DOHH2 (cell line): ENCODE measurements at regions not wholly inside any gene's neighbourhood (a gene's known extent, or its start where the extent isn't known, plus 50 kb on each side); places are given as distances from the start of the nearest gene placed in this dataset.

Source experiments
- H3F3A ChIP-seq: fragments of 200-600 bp; sonication (generic), shearing (Covaris generic); 2 replicates; pipeline ENCODE4 v1.6.0; 2016; ENCODE audit warnings: antibody characterized with exemption, mild to moderate bottlenecking; ENCODE audit not compliant: control insufficient read depth, insufficient read depth
- H3K27ac ChIP-seq: fragments of 200-600 bp; sonication (generic); 2 replicates; pipeline ENCODE4 v1.5.1; 2014; ENCODE audit warnings: low read depth, mild to moderate bottlenecking, low read length, moderate library complexity
- H3K27me3 ChIP-seq: fragments of 200-600 bp; sonication (generic); 2 replicates; pipeline ENCODE4 v1.6.1; 2014; ENCODE audit warnings: mild to moderate bottlenecking, low read length, mixed read lengths; ENCODE audit not compliant: control insufficient read depth
- H3K36me3 ChIP-seq: fragments of 200-600 bp; sonication (generic); 2 replicates; pipeline ENCODE4 v1.6.1; 2014; ENCODE audit warnings: mild to moderate bottlenecking, low read length, moderate library complexity, mixed read lengths; ENCODE audit not compliant: control insufficient read depth
- H3K4me1 ChIP-seq: fragments of 200-600 bp; sonication (generic); 2 replicates; pipeline ENCODE4 v1.6.1; 2014; ENCODE audit warnings: mild to moderate bottlenecking, low read length, mixed read lengths; ENCODE audit not compliant: control insufficient read depth
- H3K4me2 ChIP-seq: fragments of 200-600 bp; sonication (generic); 2 replicates; pipeline ENCODE4 v1.6.0; 2014; ENCODE audit warnings: mild to moderate bottlenecking, low read length, moderate library complexity
- H3K4me3 ChIP-seq: fragments of 200-600 bp; sonication (generic); 2 replicates; pipeline ENCODE4 v1.5.1; 2014; ENCODE audit warnings: mild to moderate bottlenecking, low read length, mixed read lengths
- H3K79me2 ChIP-seq: fragments of 200-600 bp; sonication (generic); 2 replicates; pipeline ENCODE4 v1.6.1; 2014; ENCODE audit warnings: mild to moderate bottlenecking, low read length, mixed read lengths; ENCODE audit not compliant: control insufficient read depth
- H3K9me2 ChIP-seq: fragments of 200-600 bp; sonication (generic); replicated peaks from 2 replicates; pipeline ENCODE4 v1.6.1; 2014; ENCODE audit warnings: mild to moderate bottlenecking, low read length, mixed read lengths; ENCODE audit not compliant: control insufficient read depth
- H3K9me3 ChIP-seq: fragments of 200-600 bp; sonication (generic); 2 replicates; pipeline ENCODE4 v1.6.1; 2014; ENCODE audit warnings: antibody characterized with exemption, low read length, mixed read lengths; ENCODE audit not compliant: control insufficient read depth, insufficient read depth
- H4K20me1 ChIP-seq: fragments of 200-600 bp; sonication (generic); 2 replicates; pipeline ENCODE4 v1.6.0; 2014; ENCODE audit warnings: low read depth, mild to moderate bottlenecking, antibody characterized with exemption, low read length, moderate library complexity; ENCODE audit not compliant: control insufficient read depth, insufficient read depth
- EZH2phosphoT487 ChIP-seq: fragments of 200-600 bp; sonication (generic); IDR thresholded peaks from 2 replicates; pipeline ENCODE4 v1.6.1; 2017; ENCODE audit warnings: borderline replicate concordance, mild to moderate bottlenecking, antibody characterized with exemption, low read length, moderate library complexity, mixed read lengths
- TF ChIP-seq, protein P1 (sequence below): fragments of 200-600 bp; sonication (generic); IDR thresholded peaks from one replicate; pipeline ENCODE4 v1.5.1; 2014; ENCODE audit warnings: antibody characterized with exemption, mild to moderate bottlenecking, low read depth, low read length; ENCODE audit not compliant: poor library complexity, severe bottlenecking

DNA sequence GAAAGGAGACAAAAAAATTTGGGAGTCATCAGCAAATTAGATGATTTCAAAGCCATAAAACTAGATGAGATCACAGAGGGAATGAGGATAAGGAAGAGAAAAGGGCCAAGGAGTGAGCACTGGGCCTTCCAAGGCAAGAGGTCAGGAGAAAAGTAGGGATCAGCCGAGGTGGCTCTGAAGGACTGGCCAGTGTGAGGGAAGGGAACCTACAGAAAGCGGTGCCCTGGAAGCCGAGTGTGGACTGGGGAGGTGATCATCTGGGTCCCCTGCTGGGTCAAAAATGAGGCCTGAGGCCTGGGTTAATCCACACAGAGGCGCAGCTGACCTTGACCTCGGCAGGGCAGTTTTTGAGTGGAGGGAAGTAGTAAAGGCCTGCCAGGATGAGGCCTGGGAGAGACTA is 133.8 kb downstream of the SMIM20 start:
- no peak overlapping the region for H3K27ac ChIP-seq
- no peaks in the 10 kb centered on the region for H3K9me3 ChIP-seq
- H3K4me2 ChIP-seq = no peak overlapping the region
- no peaks in the 10 kb centered on the region for H4K20me1 ChIP-seq
- H3K4me3 ChIP-seq = no peak overlapping the region
- no peaks in the 10 kb centered on the region for H3F3A ChIP-seq
- no peaks in the 10 kb centered on the region for H3K36me3 ChIP-seq
- peaks cover 17% of the 10 kb centered on the region for H3K27me3 ChIP-seq
- H3K4me1 ChIP-seq = no peaks in the 10 kb centered on the region
- no peak for TF ChIP-seq EZH2phosphoT487
- TF ChIP-seq, protein P1, sequence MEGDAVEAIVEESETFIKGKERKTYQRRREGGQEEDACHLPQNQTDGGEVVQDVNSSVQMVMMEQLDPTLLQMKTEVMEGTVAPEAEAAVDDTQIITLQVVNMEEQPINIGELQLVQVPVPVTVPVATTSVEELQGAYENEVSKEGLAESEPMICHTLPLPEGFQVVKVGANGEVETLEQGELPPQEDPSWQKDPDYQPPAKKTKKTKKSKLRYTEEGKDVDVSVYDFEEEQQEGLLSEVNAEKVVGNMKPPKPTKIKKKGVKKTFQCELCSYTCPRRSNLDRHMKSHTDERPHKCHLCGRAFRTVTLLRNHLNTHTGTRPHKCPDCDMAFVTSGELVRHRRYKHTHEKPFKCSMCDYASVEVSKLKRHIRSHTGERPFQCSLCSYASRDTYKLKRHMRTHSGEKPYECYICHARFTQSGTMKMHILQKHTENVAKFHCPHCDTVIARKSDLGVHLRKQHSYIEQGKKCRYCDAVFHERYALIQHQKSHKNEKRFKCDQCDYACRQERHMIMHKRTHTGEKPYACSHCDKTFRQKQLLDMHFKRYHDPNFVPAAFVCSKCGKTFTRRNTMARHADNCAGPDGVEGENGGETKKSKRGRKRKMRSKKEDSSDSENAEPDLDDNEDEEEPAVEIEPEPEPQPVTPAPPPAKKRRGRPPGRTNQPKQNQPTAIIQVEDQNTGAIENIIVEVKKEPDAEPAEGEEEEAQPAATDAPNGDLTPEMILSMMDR = no peak
- H3K79me2 ChIP-seq = no peaks in the 10 kb centered on the region
- H3K9me2 ChIP-seq = no peaks in the 10 kb centered on the region

GRCh38 chr4:26048378-26048882 is 134.4 kb downstream of the SMIM20 start:
- Histone ChIP-seq H3F3A (no peaks in the 10 kb centered on the region), H3K4me1 (no peaks in the 10 kb centered on the region), H3K27me3 (peaks cover 16% of the 10 kb centered on the region), H3K9me3 (no peaks in the 10 kb centered on the region), H3K79me2 (no peaks in the 10 kb centered on the region), H3K4me3 (no peak overlapping the region), H4K20me1 (no peaks in the 10 kb centered on the region), H3K9me2 (no peaks in the 10 kb centered on the region), H3K27ac (no peak overlapping the region), H3K4me2 (no peak overlapping the region), H3K36me3 (no peaks in the 10 kb centered on the region)
- TF ChIP-seq, protein P1 = no peak
- no peak for TF ChIP-seq EZH2phosphoT487

- H3K4me3 ChIP-seq = no peak overlapping the region
- no peaks in the 10 kb centered on the region for H3F3A ChIP-seq
Observed at GRCh38 chr4:26048950-26049349, 134.9 kb downstream of the SMIM20 start.

More at GRCh38 chr4:26048950-26049349, 134.9 kb downstream of the SMIM20 start:
- Histone ChIP-seq H3K4me2 (no peak overlapping the region), H3K27ac (no peak overlapping the region), H3K9me2 (no peaks in the 10 kb centered on the region), H4K20me1 (no peaks in the 10 kb centered on the region), H3K27me3 (peaks cover 14% of the 10 kb centered on the region), H3K4me1 (no peaks in the 10 kb centered on the region), H3K9me3 (no peaks in the 10 kb centered on the region), H3K36me3 (no peaks in the 10 kb centered on the region), H3K79me2 (no peaks in the 10 kb centered on the region)
- TF ChIP-seq EZH2phosphoT487 = no peak
- TF ChIP-seq, protein P1 = no peak
